ENCODE measurements at regions not wholly inside any gene's neighbourhood (a gene's known extent, or its start where the extent isn't known, plus 50 kb on each side); places are given as distances from the start of the nearest gene placed in this dataset.
"Not testable (repeated sequence)": the region's sequence is repeated elsewhere in the genome, so short reads cannot be mapped to it uniquely, and the experiment has no call there.

GRCh38 chr4:28760003-28760402 is 1899.4 kb downstream of the STIM2 start:
- FAIRE-seq = no peak
- DNase-seq (ENCODE audit: low spot score) = no peak

GRCh38 chr4:28772066-28772465 is 1911.4 kb downstream of the STIM2 start:
- DNase-seq (ENCODE audit: low spot score) (peak; percentile 19), FAIRE-seq (peak; percentile 71)

GRCh38 chr4:28772788-28773187 is 1912.1 kb downstream of the STIM2 start:
- FAIRE-seq = no peak
- no peak for DNase-seq (ENCODE audit: low spot score)

GRCh38 chr4:28774344-28774743 is 1913.7 kb downstream of the STIM2 start:
- FAIRE-seq (no peak), DNase-seq (ENCODE audit: low spot score) (no peak)

- no peak for DNase-seq (ENCODE audit: low spot score)
- FAIRE-seq = no peak
These were observed 1915.4 kb downstream of the STIM2 start for GRCh38 chr4:28776004-28776403.

GRCh38 chr4:28784188-28784587 is 1923.5 kb downstream of the STIM2 start:
- FAIRE-seq = peak; percentile 10
- DNase-seq (ENCODE audit: low spot score) = no peak

GRCh38 chr4:28787947-28788346 is 1927.3 kb downstream of the STIM2 start:
- no peak for FAIRE-seq
- no peak for DNase-seq (ENCODE audit: low spot score)

- DNase-seq (ENCODE audit: low spot score) = no peak
These were observed 1928.4 kb downstream of the STIM2 start for GRCh38 chr4:28788929-28789490.

GRCh38 chr4:28792917-28793597 is 1927.1 kb upstream of the PCDH7 start:
- DNase-seq (ENCODE audit: low spot score) (no peak), FAIRE-seq (no peak)

More at GRCh38 chr4:28788929-28789490, 1928.4 kb downstream of the STIM2 start:
- FAIRE-seq = no peak

GRCh38 chr4:28799696-28800095 is 1920.5 kb upstream of the PCDH7 start:
- FAIRE-seq (no peak), DNase-seq (ENCODE audit: low spot score) (no peak)

- no peak for DNase-seq (ENCODE audit: low spot score)
- no peak for FAIRE-seq
These were observed 1909.1 kb upstream of the PCDH7 start for GRCh38 chr4:28811025-28811424.

GRCh38 chr4:28822163-28822562 is 1898.0 kb upstream of the PCDH7 start:
- FAIRE-seq (no peak), DNase-seq (ENCODE audit: low spot score) (no peak)

- FAIRE-seq = no peak
- no peak for DNase-seq (ENCODE audit: low spot score)
These were observed 1892.3 kb upstream of the PCDH7 start for GRCh38 chr4:28827866-28828265.

GRCh38 chr4:28831867-28832266 is 1888.3 kb upstream of the PCDH7 start:
- no peak for DNase-seq (ENCODE audit: low spot score)
- FAIRE-seq = no peak

- FAIRE-seq (no peak), DNase-seq (ENCODE audit: low spot score) (no peak)
These were observed 1887.7 kb upstream of the PCDH7 start for GRCh38 chr4:28832444-28832843.

GRCh38 chr4:28834120-28834519 is 1886.0 kb upstream of the PCDH7 start:
- DNase-seq (ENCODE audit: low spot score) = no peak
- FAIRE-seq = no peak

GRCh38 chr4:28835501-28835900 is 1884.7 kb upstream of the PCDH7 start:
- no peak for DNase-seq (ENCODE audit: low spot score)
- FAIRE-seq = no peak

- no peak for FAIRE-seq
- no peak for DNase-seq (ENCODE audit: low spot score)
These were observed 1877.9 kb upstream of the PCDH7 start for GRCh38 chr4:28842271-28842670.

GRCh38 chr4:28845158-28845557 is 1875.0 kb upstream of the PCDH7 start:
- FAIRE-seq (no peak), DNase-seq (ENCODE audit: low spot score) (no peak)

GRCh38 chr4:28857028-28857427 is 1863.1 kb upstream of the PCDH7 start:
- DNase-seq (ENCODE audit: low spot score); FAIRE-seq: not testable (repeated sequence)

- FAIRE-seq = no peak
- no peak for DNase-seq (ENCODE audit: low spot score)
These were observed 1851.3 kb upstream of the PCDH7 start for GRCh38 chr4:28868841-28869240.

GRCh38 chr4:28879178-28879577 is 1841.0 kb upstream of the PCDH7 start:
- FAIRE-seq (no peak), DNase-seq (ENCODE audit: low spot score) (no peak)

- FAIRE-seq (no peak), DNase-seq (ENCODE audit: low spot score) (no peak)
These were observed 1840.3 kb upstream of the PCDH7 start for GRCh38 chr4:28879900-28880299.

All from RCC 7860 (cell line).